ENCODE measurements at regions not wholly inside any gene's neighbourhood (a gene's known extent, or its start where the extent isn't known, plus 50 kb on each side); places are given as distances from the start of the nearest gene placed in this dataset.
A peak's percentile ranks its signal among the peaks of the same experiment; 100 is the strongest.

GRCh38 chr3:44060164-44060563, 181.5 kb upstream of the TOPAZ1 start:
- 43 to 58% (median 55%) methylated on average over 5 of the region's 5 CpGs for WGBS, 5 donors
- intact Hi-C loops (cut with DNase I; ENCODE audit: low total_unique reads) = no loop called here
- Histone ChIP-seq H3K36me3 (no peaks in the 10 kb centered on the region), H3K27ac (no peak overlapping the region), H3K4me1 (peaks cover 0 to 4% (median 0%) of the 10 kb centered on the region in 4 donors), H3K9me3 (no peaks in the 10 kb centered on the region), H3K4me3 (no peak overlapping the region), H3K27me3 (peaks cover 0 to 69% (median 7%) of the 10 kb centered on the region in 3 donors)
- no peak for DNase-seq
- TF ChIP-seq POLR2AphosphoS5 (IDR thresholded peaks at IDR 0.05) = no peak
- no peak for TF ChIP-seq EP300 (IDR thresholded peaks at IDR 0.05)
- no peak for TF ChIP-seq POLR2A (IDR thresholded peaks at IDR 0.05)
- no peak for TF ChIP-seq CTCF (IDR thresholded peaks at IDR 0.05)

- Histone ChIP-seq H3K27me3 (peaks cover 0 to 69% (median 7%) of the 10 kb centered on the region in 3 donors), H3K4me1 (peaks cover 0 to 7% (median 3%) of the 10 kb centered on the region in 4 donors), H3K9me3 (no peaks in the 10 kb centered on the region), H3K4me3 (no peak overlapping the region), H3K36me3 (no peaks in the 10 kb centered on the region), H3K27ac (no peak overlapping the region)
- TF ChIP-seq CTCF (IDR thresholded peaks at IDR 0.05) (no peak), POLR2AphosphoS5 (IDR thresholded peaks at IDR 0.05) (no peak), EP300 (IDR thresholded peaks at IDR 0.05) (no peak), POLR2A (IDR thresholded peaks at IDR 0.05) (no peak)
- intact Hi-C loops (cut with DNase I; ENCODE audit: low total_unique reads) = no loop called here
- DNase-seq = no peak
- 63 to 79% (median 69%) methylated on average over 3 of the region's 3 CpGs for WGBS, 5 donors
Observed at GRCh38 chr3:44061268-44061667, 180.4 kb upstream of the TOPAZ1 start.

DNA sequence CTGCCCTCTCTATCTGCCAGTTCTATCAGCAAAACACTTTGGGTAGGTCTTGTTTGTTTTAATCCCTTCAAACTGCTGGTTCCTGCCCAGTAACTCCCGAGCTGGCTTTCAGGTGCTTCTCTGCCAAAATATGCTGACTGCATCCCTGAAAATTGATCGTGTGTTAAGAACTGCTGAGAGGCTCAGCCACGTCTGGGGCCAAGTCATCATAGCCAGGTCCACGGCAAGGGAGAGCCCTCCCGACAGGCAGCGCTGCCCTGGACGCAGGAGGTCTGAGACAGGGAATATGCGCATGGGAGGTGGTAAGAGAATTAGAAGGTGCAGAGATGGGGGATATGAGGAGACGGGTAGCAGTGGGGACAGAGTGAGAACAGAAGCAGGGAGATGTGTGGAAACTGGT, 179.7 kb upstream of the TOPAZ1 start:
- intact Hi-C loops (cut with DNase I; ENCODE audit: low total_unique reads) = no loop called here
- peaks cover 0 to 7% (median 3%) of the 10 kb centered on the region in 4 donors for H3K4me1 ChIP-seq
- peaks cover 0 to 64% (median 7%) of the 10 kb centered on the region in 3 donors for H3K27me3 ChIP-seq
- DNase-seq = no peak
- H3K36me3 ChIP-seq = no peaks in the 10 kb centered on the region
- H3K9me3 ChIP-seq = no peaks in the 10 kb centered on the region
- H3K4me3 ChIP-seq = no peak overlapping the region
- whole genome bisulfite sequencing, 5 donors = 27 to 50% (median 38%) methylated on average over 9 of the region's 9 CpGs
- TF ChIP-seq POLR2AphosphoS5 (IDR thresholded peaks at IDR 0.05) = no peak
- TF ChIP-seq EP300 (IDR thresholded peaks at IDR 0.05) = no peak
- no peak for TF ChIP-seq CTCF (IDR thresholded peaks at IDR 0.05)
- TF ChIP-seq POLR2A (IDR thresholded peaks at IDR 0.05) = no peak
- no peak overlapping the region for H3K27ac ChIP-seq

GRCh38 chr3:44065311-44066094, 176.2 kb upstream of the TOPAZ1 start:
- intact Hi-C loops (cut with DNase I; ENCODE audit: low total_unique reads) = no loop called here
- H3K9me3 ChIP-seq = no peaks in the 10 kb centered on the region
- peaks cover 0 to 7% (median 3%) of the 10 kb centered on the region in 4 donors for H3K4me1 ChIP-seq
- no peaks in the 10 kb centered on the region for H3K36me3 ChIP-seq
- WGBS, 5 donors = 46 to 58% (median 47%) methylated on average over 10 of the region's 10 CpGs
- H3K27me3 ChIP-seq = peaks cover 0 to 28% (median 7%) of the 10 kb centered on the region in 3 donors
- TF ChIP-seq CTCF (IDR thresholded peaks at IDR 0.05) (no peak), POLR2AphosphoS5 (IDR thresholded peaks at IDR 0.05) (peak in 1 of 3 donors; percentile 5), POLR2A (IDR thresholded peaks at IDR 0.05) (no peak), EP300 (IDR thresholded peaks at IDR 0.05) (no peak)
- H3K4me3 ChIP-seq = no peak overlapping the region
- no peak overlapping the region for H3K27ac ChIP-seq
- DNase-seq = peak; percentile 36

Measured in stomach (tissue), 8 donors.